Hepatocyte (in vitro differentiated cells): ENCODE measurements at regions not wholly inside any gene's neighbourhood (a gene's known extent, or its start where the extent isn't known, plus 50 kb on each side); places are given as distances from the start of the nearest gene placed in this dataset.

ENCODE experiments used
- DNase-seq: peaks from one replicate; pipeline ENCODE4 v3.0.0-alpha.2; 2016; ENCODE audit warnings: low spot score
- H2AFZ ChIP-seq: fragments of 200-600 bp; sonication (generic); 2 replicates; pipeline ENCODE4 v1.6.0; 2016; ENCODE audit warnings: antibody characterized with exemption, mild to moderate bottlenecking
- H3K27ac ChIP-seq: fragments of 200-600 bp; sonication (generic); 2 replicates; pipeline ENCODE4 v1.5.1; 2016; ENCODE audit warnings: mild to moderate bottlenecking
- H3K27me3 ChIP-seq: fragments of 200-600 bp; sonication (generic); 2 replicates; pipeline ENCODE4 v1.6.1; 2016
- H3K36me3 ChIP-seq: fragments of 200-600 bp; sonication (generic); replicated peaks from 2 replicates; pipeline ENCODE4 v1.5.1; 2016; ENCODE audit warnings: low read depth; ENCODE audit not compliant: insufficient read depth
- H3K4me1 ChIP-seq: fragments of 200-600 bp; sonication (generic); 2 replicates; pipeline ENCODE4 v1.5.1; 2016; ENCODE audit warnings: mild to moderate bottlenecking, moderate library complexity; ENCODE audit not compliant: insufficient read depth
- H3K4me2 ChIP-seq: fragments of 200-600 bp; sonication (generic); 2 replicates; pipeline ENCODE4 v1.6.0; 2016
- H3K4me3 ChIP-seq: fragments of 200-600 bp; sonication (generic); 2 replicates; pipeline ENCODE4 v1.5.1; 2016; ENCODE audit warnings: mild to moderate bottlenecking
- H3K79me2 ChIP-seq: fragments of 200-600 bp; sonication (generic); 2 replicates; pipeline ENCODE4 v1.6.0; 2017; ENCODE audit warnings: mild to moderate bottlenecking
- H3K9me2 ChIP-seq: fragments of 200-600 bp; sonication (generic); replicated peaks from 2 replicates; pipeline ENCODE4 v1.6.0; 2017; ENCODE audit warnings: mild to moderate bottlenecking; ENCODE audit not compliant: insufficient read depth
- H3K9me3 ChIP-seq: fragments of 200-600 bp; sonication (generic); 2 replicates; pipeline ENCODE4 v1.5.1; 2016; ENCODE audit warnings: low read depth, mild to moderate bottlenecking
- H4K20me1 ChIP-seq: fragments of 200-600 bp; sonication (generic); 2 replicates; pipeline ENCODE4 v1.6.0; 2016; ENCODE audit warnings: mild to moderate bottlenecking; ENCODE audit not compliant: insufficient read depth, poor library complexity, severe bottlenecking
- CTCF ChIP-seq: fragments of 200-600 bp; sonication (generic); IDR thresholded peaks from 2 replicates; pipeline ENCODE4 v1.5.1; 2016; ENCODE audit warnings: antibody characterized with exemption, mild to moderate bottlenecking; ENCODE audit not compliant: poor library complexity
- EZH2 ChIP-seq: fragments of 200-600 bp; sonication (generic); IDR thresholded peaks from 2 replicates; pipeline ENCODE4 v1.6.1; 2016; ENCODE audit warnings: antibody characterized with exemption, mild to moderate bottlenecking, borderline replicate concordance
- EZH2phosphoT487 ChIP-seq: fragments of 200-600 bp; sonication (generic); IDR thresholded peaks from one replicate; pipeline ENCODE4 v1.6.1; 2018; ENCODE audit warnings: antibody characterized with exemption, mild to moderate bottlenecking, low read depth, moderate library complexity; ENCODE audit not compliant: unreplicated experiment, severe bottlenecking
- WGBS: methylation state at CpG from one replicate; pipeline ENCODE4 v1.1.6; 2016; ENCODE audit warnings: low lambda C conversion rate; ENCODE audit errors: missing lambda C conversion rate; 5-methylcytosine and 5-hydroxymethylcytosine counted together

GRCh38 chr14:71348394-71348793, 441.1 kb downstream of the PCNX1 start:
- H2AFZ ChIP-seq: no peak overlapping the region
- no peaks in the 10 kb centered on the region for H3K36me3 ChIP-seq
- no peaks in the 10 kb centered on the region for H3K27me3 ChIP-seq
- no peaks in the 10 kb centered on the region for H4K20me1 ChIP-seq
- H3K27ac ChIP-seq: no peak overlapping the region
- peaks cover 12% of the 10 kb centered on the region for H3K4me1 ChIP-seq
- no peaks in the 10 kb centered on the region for H3K9me3 ChIP-seq
- no peaks in the 10 kb centered on the region for H3K9me2 ChIP-seq
- H3K79me2 ChIP-seq: peaks cover 100% of the 10 kb centered on the region
- no peak for DNase-seq
- 98% methylated on average over 2 of the region's 2 CpGs for WGBS
- H3K4me2 ChIP-seq: no peak overlapping the region
- no peak overlapping the region for H3K4me3 ChIP-seq
- no peak for TF ChIP-seq EZH2
- no peak for TF ChIP-seq EZH2phosphoT487
- TF ChIP-seq CTCF: no peak

GRCh38 chr14:71348817-71349216, 441.6 kb downstream of the PCNX1 start:
- Histone ChIP-seq H3K27ac (no peak overlapping the region), H3K4me1 (peaks cover 9% of the 10 kb centered on the region), H3K9me2 (no peaks in the 10 kb centered on the region), H3K36me3 (no peaks in the 10 kb centered on the region), H3K79me2 (peaks cover 100% of the 10 kb centered on the region), H4K20me1 (no peaks in the 10 kb centered on the region), H3K4me2 (no peak overlapping the region), H3K27me3 (no peaks in the 10 kb centered on the region), H3K9me3 (no peaks in the 10 kb centered on the region), H2AFZ (no peak overlapping the region), H3K4me3 (no peak overlapping the region)
- no peak for TF ChIP-seq EZH2phosphoT487
- TF ChIP-seq EZH2: no peak
- TF ChIP-seq CTCF: no peak
- 98% methylated on average over 4 of the region's 4 CpGs for WGBS
- DNase-seq: no peak

GRCh38 chr14:71354142-71354541, 446.9 kb downstream of the PCNX1 start:
- Histone ChIP-seq H3K27me3 (no peaks in the 10 kb centered on the region), H3K9me2 (no peaks in the 10 kb centered on the region), H3K27ac (no peak overlapping the region), H3K79me2 (peaks cover 90% of the 10 kb centered on the region), H3K9me3 (no peaks in the 10 kb centered on the region), H3K36me3 (no peaks in the 10 kb centered on the region), H3K4me3 (no peak overlapping the region), H3K4me2 (no peak overlapping the region), H2AFZ (no peak overlapping the region), H4K20me1 (no peaks in the 10 kb centered on the region), H3K4me1 (peaks cover 19% of the 10 kb centered on the region)
- DNase-seq: no peak
- no peak for TF ChIP-seq CTCF
- WGBS: 96% methylated on average over 8 of the region's 8 CpGs

GRCh38 chr14:71354801-71355200, 447.5 kb downstream of the PCNX1 start:
- H2AFZ ChIP-seq: no peak overlapping the region
- no peak overlapping the region for H3K27ac ChIP-seq

More at GRCh38 chr14:71354801-71355200, 447.5 kb downstream of the PCNX1 start:
- Histone ChIP-seq H3K4me3 (no peak overlapping the region), H3K27me3 (no peaks in the 10 kb centered on the region), H3K9me2 (no peaks in the 10 kb centered on the region), H3K4me1 (peaks cover 19% of the 10 kb centered on the region), H4K20me1 (no peaks in the 10 kb centered on the region), H3K9me3 (no peaks in the 10 kb centered on the region), H3K79me2 (peaks cover 90% of the 10 kb centered on the region), H3K4me2 (no peak overlapping the region), H3K36me3 (no peaks in the 10 kb centered on the region)
- TF ChIP-seq CTCF (no peak), EZH2phosphoT487 (no peak), EZH2 (no peak)
- 69% methylated on average over 5 of the region's 5 CpGs for WGBS
- DNase-seq: no peak
